CD4-positive, alpha-beta T cell (primary cell): ENCODE measurements at regions not wholly inside any gene's neighbourhood (a gene's known extent, or its start where the extent isn't known, plus 50 kb on each side); places are given as distances from the start of the nearest gene placed in this dataset.

Experiments
- ATAC-seq: fragments of 200-7000 bp; cut with Tn5 transposase; one replicate; pipeline ENCODE4 v1.10.0; 2022; ENCODE audit warnings: mild to moderate bottlenecking; ENCODE audit not compliant: poor library complexity
- CTCF ChIA-PET: fragments of 350-600 bp; sonication (Branson Sonifier 250); formaldehyde crosslinking; loops from one replicate; lab custom pipeline; 2021; ENCODE audit warnings: antibody characterized with exemption, inconsistent platforms; lab: Charles Lee
- POLR2A ChIA-PET: fragments of 350-600 bp; sonication (Branson Sonifier 250); formaldehyde crosslinking; loops from one replicate; lab custom pipeline; 2021; ENCODE audit warnings: antibody characterized with exemption, inconsistent platforms; lab: Charles Lee
- DNase-seq, 14 experiments: peaks; one replicate each; pipeline ENCODE4 v3.0.0-alpha.2; 2013 to 2020; ENCODE audit warnings: mixed read lengths in 2 of 14
- H3K27ac ChIP-seq, 2 donors: one replicate each; pipeline versions ENCODE4 v1.5.1 to v1.7.0; 2013; ENCODE audit warnings: low read length in 2 of 2, low read depth in 1 of 2, mild to moderate bottlenecking in 1 of 2
- H3K27me3 ChIP-seq, 2 experiments: 1 replicate in 1 of 2; 2 replicates in 1 of 2; pipeline versions ENCODE4 v1.6.1 to v1.7.0; 2013; ENCODE audit warnings: low read length in 2 of 2, control low read depth in 1 of 2, mild to moderate bottlenecking in 1 of 2, moderate library complexity in 1 of 2; ENCODE audit not compliant: insufficient read depth in 2 of 2, control insufficient read depth in 1 of 2
- H3K36me3 ChIP-seq: one replicate; pipeline ENCODE4 v1.6.1; 2013; ENCODE audit warnings: low read length, control low read depth; ENCODE audit not compliant: insufficient read depth
- H3K4me1 ChIP-seq: one replicate; pipeline ENCODE4 v1.6.1; 2013; ENCODE audit warnings: low read length, control low read depth; ENCODE audit not compliant: insufficient read depth
- H3K4me3 ChIP-seq: one replicate; pipeline ENCODE4 v1.5.1; 2013; ENCODE audit warnings: mild to moderate bottlenecking, low read length, moderate library complexity
- H3K9me3 ChIP-seq, 2 experiments: 1 replicate in 1 of 2; 2 replicates in 1 of 2; pipeline versions ENCODE4 v1.6.1 to v1.7.0; 2013; ENCODE audit warnings: low read length in 2 of 2, mild to moderate bottlenecking in 2 of 2, control low read depth in 1 of 2, moderate library complexity in 1 of 2; ENCODE audit not compliant: control insufficient read depth in 1 of 2, insufficient read depth in 1 of 2
- H3K27ac Mint-ChIP-seq: one replicate; pipeline ENCODE4 v1.8.0; 2020; ENCODE audit warnings: mixed read lengths
- H3K27me3 Mint-ChIP-seq: one replicate; pipeline ENCODE4 v1.8.0; 2021; ENCODE audit warnings: mixed read lengths
- H3K36me3 Mint-ChIP-seq: one replicate; pipeline ENCODE4 v1.8.0; 2021; ENCODE audit warnings: low read depth, mixed read lengths
- H3K4me1 Mint-ChIP-seq: one replicate; pipeline ENCODE4 v1.8.0; 2021; ENCODE audit warnings: low read depth, mixed read lengths
- H3K4me3 Mint-ChIP-seq: one replicate; pipeline ENCODE4 v1.8.0; 2020; ENCODE audit warnings: mild to moderate bottlenecking, mixed read lengths
- H3K9me3 Mint-ChIP-seq: one replicate; pipeline ENCODE4 v1.8.0; 2020; ENCODE audit warnings: mixed read lengths
- intact Hi-C, 2 experiments: fragments of 100-400 bp; cut with DNase I in 1 of 2; cut with micrococcal nuclease in 1 of 2; formaldehyde crosslinking; loops; one replicate each; pipeline versions ENCODE4 v1.15.1 to v1.9.0; 2023 to 2025; cut with DNase I, micrococcal nuclease
- TF ChIP-seq, protein P1 (sequence below): fragments of 200-600 bp; IDR thresholded peaks from one replicate; pipeline ENCODE4 v1.8.0; 2022; ENCODE audit warnings: antibody characterized with exemption, mild to moderate bottlenecking

DNA sequence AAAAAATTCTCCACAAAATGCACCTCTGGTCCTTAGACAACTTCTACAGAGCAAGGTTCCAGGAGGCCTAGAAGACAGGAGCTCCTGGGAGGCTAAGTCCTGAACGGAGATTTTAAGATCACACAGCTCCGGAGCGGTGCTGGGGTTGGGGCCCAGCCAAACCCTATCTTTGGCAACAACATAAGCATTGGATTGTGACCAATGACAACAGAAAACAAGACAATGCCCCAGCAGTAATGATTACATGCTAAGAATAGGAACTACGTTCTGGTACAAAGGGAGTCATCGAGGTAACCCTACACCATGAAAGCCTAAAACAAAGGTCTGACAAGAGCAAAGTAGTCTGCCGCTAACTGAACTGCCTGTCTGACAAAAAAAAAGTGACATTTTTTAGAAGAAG is 171.2 kb downstream of the CMPK2 start:
- ChIA-PET CTCF (no interaction called here), POLR2A (no interaction called here)
- H3K9me3 ChIP-seq = no peaks in the 10 kb centered on the region
- no peaks in the 10 kb centered on the region for H3K4me1 Mint-ChIP-seq
- H3K36me3 ChIP-seq = no peaks in the 10 kb centered on the region
- H3K27me3 ChIP-seq = no peaks in the 10 kb centered on the region
- H3K27me3 Mint-ChIP-seq = peaks cover 12% of the 10 kb centered on the region
- no peak overlapping the region for H3K4me3 Mint-ChIP-seq
- TF ChIP-seq, protein P1, sequence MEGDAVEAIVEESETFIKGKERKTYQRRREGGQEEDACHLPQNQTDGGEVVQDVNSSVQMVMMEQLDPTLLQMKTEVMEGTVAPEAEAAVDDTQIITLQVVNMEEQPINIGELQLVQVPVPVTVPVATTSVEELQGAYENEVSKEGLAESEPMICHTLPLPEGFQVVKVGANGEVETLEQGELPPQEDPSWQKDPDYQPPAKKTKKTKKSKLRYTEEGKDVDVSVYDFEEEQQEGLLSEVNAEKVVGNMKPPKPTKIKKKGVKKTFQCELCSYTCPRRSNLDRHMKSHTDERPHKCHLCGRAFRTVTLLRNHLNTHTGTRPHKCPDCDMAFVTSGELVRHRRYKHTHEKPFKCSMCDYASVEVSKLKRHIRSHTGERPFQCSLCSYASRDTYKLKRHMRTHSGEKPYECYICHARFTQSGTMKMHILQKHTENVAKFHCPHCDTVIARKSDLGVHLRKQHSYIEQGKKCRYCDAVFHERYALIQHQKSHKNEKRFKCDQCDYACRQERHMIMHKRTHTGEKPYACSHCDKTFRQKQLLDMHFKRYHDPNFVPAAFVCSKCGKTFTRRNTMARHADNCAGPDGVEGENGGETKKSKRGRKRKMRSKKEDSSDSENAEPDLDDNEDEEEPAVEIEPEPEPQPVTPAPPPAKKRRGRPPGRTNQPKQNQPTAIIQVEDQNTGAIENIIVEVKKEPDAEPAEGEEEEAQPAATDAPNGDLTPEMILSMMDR = no peak
- no peak for DNase-seq
- no peaks in the 10 kb centered on the region for H3K36me3 Mint-ChIP-seq
- H3K4me3 ChIP-seq = no peak overlapping the region
- no peak overlapping the region for H3K27ac Mint-ChIP-seq
- no peaks in the 10 kb centered on the region for H3K4me1 ChIP-seq
- intact Hi-C loops = no loop called here
- ATAC-seq = no peak
- H3K27ac ChIP-seq = no peak overlapping the region
- H3K9me3 Mint-ChIP-seq = no peaks in the 10 kb centered on the region

DNA sequence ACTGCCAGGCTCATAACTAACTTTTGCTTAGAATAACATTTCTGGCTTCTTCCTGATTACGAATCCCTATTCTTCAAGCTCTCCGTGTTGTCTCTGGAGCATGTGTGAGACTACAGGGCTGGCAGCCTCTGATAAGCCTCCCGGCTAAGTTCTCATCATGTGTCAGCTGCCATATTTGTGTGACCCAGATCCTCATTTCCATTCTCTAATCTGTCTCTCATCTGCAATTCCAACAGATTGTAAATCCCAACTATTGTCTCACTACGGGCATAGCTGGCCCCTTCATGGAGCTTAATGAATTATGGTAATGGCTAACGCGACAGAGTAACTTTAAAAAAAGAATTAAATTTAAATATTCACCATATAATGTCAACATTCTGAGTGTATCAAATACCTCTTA is 165.4 kb downstream of the CMPK2 start:
- TF ChIP-seq, protein P1 = no peak
- CTCF ChIA-PET = no interaction called here
- no peak overlapping the region for H3K27ac Mint-ChIP-seq
- Histone ChIP-seq H3K27me3 (peaks cover 3 to 6% of the 10 kb centered on the region in 2 experiments), H3K27ac (no peak overlapping the region), H3K9me3 (peaks cover 0 to 21% of the 10 kb centered on the region in 2 experiments), H3K4me1 (no peaks in the 10 kb centered on the region), H3K4me3 (no peak overlapping the region), H3K36me3 (no peaks in the 10 kb centered on the region)
- ATAC-seq (no peak), DNase-seq (no peak)
- peaks cover 20% of the 10 kb centered on the region for H3K27me3 Mint-ChIP-seq
- no peaks in the 10 kb centered on the region for H3K4me1 Mint-ChIP-seq
- no peak overlapping the region for H3K4me3 Mint-ChIP-seq
- POLR2A ChIA-PET = no interaction called here
- H3K9me3 Mint-ChIP-seq = peaks cover 13% of the 10 kb centered on the region
- no peaks in the 10 kb centered on the region for H3K36me3 Mint-ChIP-seq
- intact Hi-C loops = no loop called here

DNA sequence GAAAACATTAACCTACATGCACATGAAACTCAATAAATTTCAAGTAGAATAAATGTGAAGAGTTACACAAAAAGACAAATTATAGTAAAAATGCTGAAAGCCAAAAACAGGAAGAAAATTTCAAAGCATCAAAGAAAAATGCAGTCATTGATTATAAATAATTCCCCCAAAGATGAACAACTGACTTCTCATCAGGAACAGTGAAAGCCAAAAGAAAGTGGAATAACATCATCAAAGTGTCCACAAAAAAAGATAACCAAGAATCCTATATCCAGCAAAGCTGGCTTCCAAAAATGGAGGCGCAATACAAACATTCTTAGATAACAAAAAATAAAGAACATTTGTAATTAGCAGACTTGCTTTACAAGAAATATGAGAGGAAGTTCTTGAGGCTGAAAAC is 161.6 kb downstream of the CMPK2 start:
- intact Hi-C loops = no loop called here
- TF ChIP-seq, protein P1 = no peak
- H3K36me3 ChIP-seq = no peaks in the 10 kb centered on the region
- H3K9me3 ChIP-seq = peaks cover 0 to 21% of the 10 kb centered on the region in 2 experiments
- CTCF ChIA-PET = no interaction called here
- no peak overlapping the region for H3K27ac Mint-ChIP-seq
- no peaks in the 10 kb centered on the region for H3K4me1 Mint-ChIP-seq
- ATAC-seq (no peak), DNase-seq (no peak)
- H3K27me3 ChIP-seq = peaks cover 3 to 6% of the 10 kb centered on the region in 2 experiments
- no peaks in the 10 kb centered on the region for H3K4me1 ChIP-seq
- H3K4me3 Mint-ChIP-seq = no peak overlapping the region
- H3K27ac ChIP-seq = no peak overlapping the region
- peaks cover 13% of the 10 kb centered on the region for H3K9me3 Mint-ChIP-seq
- H3K36me3 Mint-ChIP-seq = no peaks in the 10 kb centered on the region
- no peak overlapping the region for H3K4me3 ChIP-seq
- POLR2A ChIA-PET = no interaction called here
- peaks cover 12% of the 10 kb centered on the region for H3K27me3 Mint-ChIP-seq
